GM12872 (cell line): ENCODE measurements at regions not wholly inside any gene's neighbourhood (a gene's known extent, or its start where the extent isn't known, plus 50 kb on each side); places are given as distances from the start of the nearest gene placed in this dataset.

ENCODE experiments used
- TF ChIP-seq, protein P1 (sequence below): IDR thresholded peaks from 3 replicates; pipeline ENCODE4 v1.5.1; 2011; ENCODE audit warnings: low read depth, mild to moderate bottlenecking, low read length, moderate library complexity; ENCODE audit not compliant: insufficient read depth

DNA sequence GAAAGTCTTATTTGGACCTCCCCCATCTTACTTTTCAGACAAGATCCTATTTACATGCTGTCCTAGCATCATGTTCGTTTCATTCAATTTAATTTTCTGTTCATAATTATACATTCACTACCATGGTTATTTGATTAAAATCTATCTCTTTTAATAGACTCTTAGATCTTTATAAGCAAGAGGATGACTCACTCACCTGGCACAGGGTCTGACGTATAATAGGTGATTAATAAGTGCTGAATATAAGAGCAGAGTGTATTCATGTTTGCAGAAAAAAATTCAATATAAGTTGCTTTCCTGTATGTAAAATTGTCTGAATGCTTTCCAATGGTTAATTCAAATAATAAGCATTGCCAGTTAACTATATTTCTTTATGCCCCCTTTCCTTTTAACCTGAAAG, 165.5 kb upstream of the CBLB start:
- TF ChIP-seq, protein P1, sequence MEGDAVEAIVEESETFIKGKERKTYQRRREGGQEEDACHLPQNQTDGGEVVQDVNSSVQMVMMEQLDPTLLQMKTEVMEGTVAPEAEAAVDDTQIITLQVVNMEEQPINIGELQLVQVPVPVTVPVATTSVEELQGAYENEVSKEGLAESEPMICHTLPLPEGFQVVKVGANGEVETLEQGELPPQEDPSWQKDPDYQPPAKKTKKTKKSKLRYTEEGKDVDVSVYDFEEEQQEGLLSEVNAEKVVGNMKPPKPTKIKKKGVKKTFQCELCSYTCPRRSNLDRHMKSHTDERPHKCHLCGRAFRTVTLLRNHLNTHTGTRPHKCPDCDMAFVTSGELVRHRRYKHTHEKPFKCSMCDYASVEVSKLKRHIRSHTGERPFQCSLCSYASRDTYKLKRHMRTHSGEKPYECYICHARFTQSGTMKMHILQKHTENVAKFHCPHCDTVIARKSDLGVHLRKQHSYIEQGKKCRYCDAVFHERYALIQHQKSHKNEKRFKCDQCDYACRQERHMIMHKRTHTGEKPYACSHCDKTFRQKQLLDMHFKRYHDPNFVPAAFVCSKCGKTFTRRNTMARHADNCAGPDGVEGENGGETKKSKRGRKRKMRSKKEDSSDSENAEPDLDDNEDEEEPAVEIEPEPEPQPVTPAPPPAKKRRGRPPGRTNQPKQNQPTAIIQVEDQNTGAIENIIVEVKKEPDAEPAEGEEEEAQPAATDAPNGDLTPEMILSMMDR, result no peak

DNA sequence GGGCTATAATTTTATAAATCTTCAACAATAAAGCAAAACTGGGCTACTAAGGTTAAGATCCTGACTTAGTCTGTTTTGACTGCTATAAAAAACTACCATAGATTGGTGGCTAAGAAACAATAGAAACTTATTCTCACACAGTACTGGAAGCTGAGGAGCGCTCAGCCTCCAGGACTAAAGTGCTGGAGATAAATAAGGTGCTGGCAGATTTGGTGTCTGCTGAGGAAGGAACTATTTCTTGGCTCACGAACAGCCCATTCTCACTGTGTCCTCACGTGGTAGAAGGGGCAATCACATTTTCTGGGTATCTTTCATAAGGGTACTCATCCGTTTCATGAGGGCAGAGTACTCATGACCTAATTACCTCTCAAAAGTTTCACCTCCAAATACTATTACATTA, 166.8 kb upstream of the CBLB start:
- TF ChIP-seq, protein P1, result no peak

DNA sequence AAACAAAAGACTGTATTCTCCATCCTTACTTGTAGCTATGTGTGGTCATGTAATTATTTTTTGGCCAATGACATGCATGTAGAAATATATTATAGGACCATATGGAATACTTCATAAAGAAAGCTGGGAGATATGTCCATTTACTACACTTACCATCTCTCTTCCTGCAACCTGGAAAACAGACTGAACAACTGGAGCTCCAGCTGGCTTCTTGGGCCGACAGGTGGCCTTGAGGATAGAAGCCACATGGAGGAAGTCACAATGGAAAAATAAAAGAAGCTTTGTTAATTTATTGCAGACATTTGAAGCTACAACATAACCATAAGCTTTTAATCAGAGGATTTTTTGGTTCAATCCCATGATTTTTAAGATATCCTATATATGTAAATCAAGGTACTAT, 167.9 kb upstream of the CBLB start:
- TF ChIP-seq, protein P1, result no peak

DNA sequence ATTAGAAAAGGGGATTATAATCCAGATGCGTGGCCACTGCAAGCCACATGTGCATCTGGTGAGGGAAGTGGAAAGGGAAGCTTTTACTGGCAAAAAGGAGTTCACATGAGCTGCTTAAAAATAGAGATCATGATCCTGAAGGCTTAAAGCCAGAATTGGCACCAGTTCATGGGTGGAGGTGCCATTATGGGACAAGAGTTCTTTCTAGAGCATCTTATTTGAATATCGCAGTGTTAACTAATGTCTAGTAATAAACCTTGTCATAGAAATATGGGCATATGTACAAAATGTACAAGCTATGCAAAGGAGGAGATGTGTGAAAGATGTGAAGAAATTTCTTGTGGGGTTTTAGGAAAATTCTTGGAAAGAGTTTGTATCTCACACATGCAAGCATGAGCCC, 178.4 kb upstream of the CBLB start:
- TF ChIP-seq, protein P1, result no peak

DNA sequence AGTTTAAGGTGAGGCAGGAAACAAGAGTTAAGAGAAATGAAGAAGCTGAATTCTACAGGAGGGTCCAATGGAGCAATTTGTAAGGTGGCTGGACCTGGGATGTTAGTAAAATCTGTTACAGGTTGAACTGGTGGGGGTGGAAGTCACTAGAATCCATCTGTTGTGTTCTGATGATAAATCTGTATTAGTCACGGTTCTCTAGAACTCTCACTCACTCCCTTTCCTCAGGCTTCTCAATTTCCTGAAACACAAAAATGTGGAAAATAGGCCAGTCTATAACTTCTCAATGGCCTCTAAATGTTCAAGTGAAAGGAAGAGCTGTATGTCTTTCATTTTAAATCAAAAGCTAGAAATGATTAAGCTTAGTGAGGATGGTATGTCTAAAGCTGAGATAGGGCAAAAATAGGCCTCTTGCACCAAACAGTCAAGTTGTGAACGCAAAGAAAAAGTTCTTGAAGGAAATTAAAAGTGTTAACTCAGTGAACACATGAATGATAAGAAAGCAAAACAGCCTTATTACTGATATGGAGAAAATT, 180.2 kb upstream of the CBLB start:
- TF ChIP-seq, protein P1, result no peak

DNA sequence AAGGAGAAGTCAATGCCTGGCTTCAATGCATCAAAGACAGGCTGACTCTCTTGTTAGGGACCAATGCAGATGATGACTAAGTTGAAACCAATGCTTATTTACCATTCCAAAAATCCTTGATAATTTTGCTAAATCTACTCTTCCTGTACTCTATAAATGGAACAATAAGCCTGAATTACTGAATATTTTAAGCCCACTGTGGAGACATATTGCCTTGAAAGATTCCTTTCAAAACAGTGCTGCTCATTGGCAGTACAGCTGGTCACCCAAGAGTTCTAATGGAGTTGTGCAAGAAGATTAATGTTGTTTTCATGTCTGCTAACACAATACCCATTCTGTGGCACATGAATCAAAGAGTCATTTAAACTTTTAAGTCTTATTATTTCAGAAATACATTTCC, 181.0 kb upstream of the CBLB start:
- TF ChIP-seq, protein P1, result no peak

DNA sequence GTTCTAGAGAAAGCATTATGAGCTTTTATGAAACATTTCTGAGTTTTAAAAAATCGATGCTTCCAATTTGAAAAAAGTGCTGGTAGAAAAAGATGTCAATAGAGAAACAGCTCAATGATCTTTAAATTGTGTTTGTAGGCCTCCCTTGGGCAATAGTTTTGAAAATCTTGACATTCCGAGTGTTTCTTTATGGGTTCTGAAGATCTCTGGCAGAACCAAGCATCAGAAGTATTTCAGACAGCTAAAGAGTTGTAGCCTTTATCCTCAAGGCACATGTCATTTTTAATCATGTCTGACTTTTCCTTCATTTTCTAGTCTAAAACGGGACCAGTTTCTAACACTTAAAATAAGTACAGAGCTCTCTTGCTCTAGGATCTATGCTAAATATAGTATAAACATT, 188.1 kb upstream of the CBLB start:
- TF ChIP-seq, protein P1, result no peak
